HG03432 (cell line): ENCODE measurements at regions not wholly inside any gene's neighbourhood (a gene's known extent, or its start where the extent isn't known, plus 50 kb on each side); places are given as distances from the start of the nearest gene placed in this dataset.

Experiments
- ATAC-seq: cut with Tn5 transposase; IDR thresholded peaks from one replicate; pipeline ENCODE4 v1.9.1; 2021; ENCODE audit warnings: mild to moderate bottlenecking, moderate library complexity; ENCODE audit not compliant: unreplicated experiment

DNA sequence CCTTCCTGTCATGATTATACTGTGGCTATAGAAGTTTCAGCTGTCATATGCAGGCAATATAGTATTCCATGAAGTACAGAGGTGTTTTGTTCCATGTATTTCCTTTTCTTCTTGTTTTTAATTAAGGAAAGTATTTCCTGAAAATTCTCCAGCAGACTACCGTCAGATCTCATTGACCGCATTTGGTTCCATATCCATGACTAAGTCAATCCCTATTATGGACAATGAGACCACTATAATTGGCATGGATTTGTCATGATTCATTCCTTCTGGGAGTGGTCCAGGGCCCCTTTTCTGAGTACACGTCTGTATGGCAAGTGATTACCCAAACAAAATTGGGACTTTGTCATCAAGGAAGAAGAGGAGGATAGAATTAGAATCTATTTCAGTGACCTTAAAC, 283.2 kb upstream of the CLINT1 start:
- ATAC-seq, result no peak

DNA sequence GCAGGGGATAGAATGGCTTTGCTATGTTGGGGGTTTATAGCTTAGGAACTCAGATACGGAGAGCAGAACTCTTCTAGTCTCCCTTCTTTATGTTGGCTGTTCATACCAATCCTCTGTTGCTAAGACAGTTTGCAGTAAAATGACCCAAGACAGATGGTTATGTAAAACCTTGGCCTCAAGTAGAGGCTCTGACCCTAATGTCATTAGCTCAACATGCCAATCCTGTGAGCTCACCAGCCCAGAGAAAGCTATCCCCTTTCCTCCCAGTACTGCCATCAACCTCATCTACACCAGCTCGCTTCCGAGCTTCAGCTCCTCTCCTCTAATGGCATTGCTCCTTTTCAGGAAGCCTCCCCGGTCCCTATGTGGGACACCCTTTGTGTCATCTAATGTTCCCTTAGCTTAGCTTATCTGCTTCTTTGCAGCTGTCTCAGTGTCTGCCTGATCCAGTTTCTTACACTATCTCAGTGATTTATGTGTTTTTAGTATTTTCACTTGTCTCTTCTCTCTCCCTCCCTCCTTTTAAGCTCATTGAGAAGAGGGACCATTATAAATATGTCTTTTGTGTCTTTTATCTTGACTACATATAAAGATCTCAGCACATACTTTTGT, 281.3 kb upstream of the CLINT1 start:
- no peak for ATAC-seq

DNA sequence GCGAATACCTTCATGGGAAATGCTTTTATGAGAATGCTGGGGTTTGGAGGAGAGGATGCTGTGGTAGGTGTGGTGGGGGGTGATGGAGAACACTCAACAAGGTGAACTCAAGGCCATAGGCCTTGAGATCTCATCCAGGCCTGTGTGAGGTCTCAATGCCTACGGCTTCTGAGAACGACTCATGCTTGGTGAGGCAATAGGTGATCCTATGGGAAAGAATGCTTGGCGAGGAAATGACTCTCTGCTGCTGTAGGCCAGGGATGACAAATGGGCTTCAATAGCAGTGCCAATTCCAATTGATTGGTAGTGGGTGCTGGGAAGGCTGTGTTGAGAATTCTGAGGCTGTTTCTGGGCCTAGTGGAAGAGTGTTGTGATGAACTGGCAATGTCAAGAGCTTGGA, 280.2 kb upstream of the CLINT1 start:
- no peak for ATAC-seq

DNA sequence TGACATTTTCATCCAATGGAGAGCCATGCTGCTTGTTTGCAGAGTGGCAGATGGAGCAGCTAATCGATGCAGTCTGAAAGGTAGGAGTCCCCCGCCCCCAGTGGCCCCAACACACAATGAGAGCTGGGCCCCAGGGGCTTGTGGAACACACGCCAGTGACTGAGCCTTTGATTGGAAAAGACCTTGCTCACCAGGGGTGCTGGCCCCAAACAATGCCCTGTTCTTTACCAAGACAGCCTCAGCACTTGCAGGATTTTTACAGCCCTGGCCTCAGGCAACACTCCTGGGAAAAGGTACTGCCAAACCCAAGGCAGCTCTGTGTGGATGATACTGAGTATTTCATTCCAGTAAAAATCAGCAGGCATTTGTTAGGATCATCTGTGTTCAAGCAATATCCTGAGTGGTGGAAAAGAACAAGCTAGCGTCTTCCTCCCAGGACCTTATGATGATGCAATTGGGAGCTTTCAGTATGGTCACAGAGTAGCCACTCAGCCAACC, 276.8 kb upstream of the CLINT1 start:
- ATAC-seq, result no peak

DNA sequence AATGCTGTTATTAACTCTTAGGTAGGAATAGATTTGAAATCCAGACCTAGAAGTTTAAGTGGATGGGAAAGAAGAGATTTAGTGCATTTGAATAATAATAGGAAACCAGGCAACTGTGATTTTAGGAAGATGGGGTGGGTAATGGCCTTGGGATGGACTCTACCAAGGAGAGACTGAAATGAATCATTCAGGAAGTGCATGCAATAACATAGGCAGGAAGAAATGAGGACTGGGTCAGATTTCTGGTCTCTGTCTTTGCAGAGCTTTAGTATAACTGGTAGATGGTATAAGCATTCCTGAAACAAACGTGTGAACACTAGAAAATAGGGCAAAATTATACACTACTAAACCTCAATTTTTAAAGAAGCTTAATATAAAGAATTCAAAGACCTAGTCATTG, 274.4 kb upstream of the CLINT1 start:
- ATAC-seq, result no peak

DNA sequence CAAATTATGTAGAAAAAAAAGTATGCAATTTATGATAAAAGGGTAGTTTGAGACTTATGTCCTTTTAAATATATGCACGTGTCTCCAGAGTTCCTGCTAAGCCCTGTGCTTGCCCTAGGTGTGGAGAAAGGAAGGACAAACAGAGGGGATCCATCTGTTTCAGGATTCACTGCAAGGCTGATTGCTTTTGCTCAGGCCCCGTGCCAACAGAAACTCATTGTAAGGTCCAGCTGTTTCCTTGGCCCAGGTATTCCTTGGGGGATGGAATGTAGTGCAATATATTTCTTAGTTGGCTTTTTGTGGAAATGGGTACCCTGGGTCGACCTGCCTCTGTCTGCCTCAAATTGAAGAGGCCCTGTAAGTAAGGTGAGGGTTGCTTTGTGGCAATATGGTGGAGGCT, 268.6 kb upstream of the CLINT1 start:
- no peak for ATAC-seq

DNA sequence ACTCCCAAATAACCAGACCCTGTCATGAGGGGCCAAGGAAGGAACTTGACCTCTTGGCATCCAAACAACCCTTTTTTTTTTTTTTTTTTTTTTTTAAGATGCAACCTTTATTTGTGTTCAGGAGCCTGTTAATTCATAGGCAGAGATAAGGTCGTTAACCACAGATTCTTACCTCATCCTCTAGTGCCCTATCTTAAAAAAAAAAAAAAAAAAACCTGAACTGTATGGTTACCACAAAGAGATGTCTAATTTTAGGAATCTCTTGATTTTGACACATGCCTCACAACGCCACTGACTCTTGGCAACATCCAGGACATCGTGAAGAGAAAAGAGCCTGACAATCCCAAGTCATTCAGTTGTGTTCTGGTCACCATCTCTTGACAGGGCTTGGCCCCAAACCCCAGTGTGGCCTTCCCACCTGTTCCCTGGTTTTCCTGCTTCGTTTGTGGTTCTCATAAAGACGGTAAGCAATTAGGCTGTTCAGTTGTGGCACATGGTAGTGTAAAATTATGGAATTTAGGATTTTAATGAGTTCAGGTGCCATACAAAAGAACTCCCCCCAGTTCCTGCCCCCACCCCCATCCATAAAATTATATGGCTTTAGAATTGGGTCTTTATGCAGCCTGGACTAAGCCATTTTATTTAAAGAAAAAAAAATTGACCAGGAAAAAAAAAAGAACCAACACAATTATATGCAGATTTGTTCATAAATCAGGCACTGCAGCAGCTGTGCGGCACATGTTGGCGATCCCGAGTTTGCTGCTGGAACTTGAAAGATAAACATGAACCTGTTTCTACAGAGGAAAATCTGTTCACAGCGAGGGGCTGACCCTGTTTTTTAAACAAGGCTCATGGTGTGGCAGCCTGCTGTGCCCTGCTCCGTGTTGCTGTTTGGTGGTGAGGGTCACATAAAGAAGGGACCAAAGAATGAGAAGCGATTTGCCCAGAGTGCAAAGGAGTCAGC, 267.8 kb upstream of the CLINT1 start:
- ATAC-seq, result no peak

DNA sequence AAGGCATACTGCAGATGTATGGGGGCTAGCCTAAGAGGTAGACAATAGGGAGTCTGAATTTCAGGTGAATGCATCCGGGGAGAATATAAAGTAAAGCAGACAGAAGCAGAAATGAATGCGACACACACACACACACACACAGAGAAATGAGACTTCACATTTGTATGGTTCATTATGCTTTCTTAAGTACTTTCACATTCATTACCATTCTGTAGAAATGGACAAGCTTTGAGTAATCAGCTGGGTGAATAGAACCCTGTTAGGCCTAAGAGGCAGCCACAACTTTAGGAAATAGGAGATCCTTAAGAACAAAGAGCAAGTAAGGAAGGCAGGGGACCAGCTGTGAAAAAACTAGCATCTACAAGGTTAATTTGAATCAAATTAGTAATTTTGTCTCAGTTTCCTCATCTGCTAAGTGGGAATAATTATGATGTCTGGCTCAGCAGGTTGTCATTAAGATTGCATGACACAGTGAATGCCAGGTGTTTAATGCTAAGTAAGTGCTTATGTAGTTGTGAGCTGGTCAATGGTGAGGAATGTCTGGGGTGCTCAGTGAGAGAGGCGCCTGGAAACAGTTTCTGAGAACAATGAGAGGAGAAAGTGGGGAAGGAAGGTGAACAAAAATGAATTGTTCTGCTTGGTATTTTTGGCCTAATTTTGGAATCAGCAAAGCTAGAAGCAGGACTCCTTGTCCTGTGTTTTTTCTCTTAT, 265.8 kb upstream of the CLINT1 start:
- no peak for ATAC-seq

DNA sequence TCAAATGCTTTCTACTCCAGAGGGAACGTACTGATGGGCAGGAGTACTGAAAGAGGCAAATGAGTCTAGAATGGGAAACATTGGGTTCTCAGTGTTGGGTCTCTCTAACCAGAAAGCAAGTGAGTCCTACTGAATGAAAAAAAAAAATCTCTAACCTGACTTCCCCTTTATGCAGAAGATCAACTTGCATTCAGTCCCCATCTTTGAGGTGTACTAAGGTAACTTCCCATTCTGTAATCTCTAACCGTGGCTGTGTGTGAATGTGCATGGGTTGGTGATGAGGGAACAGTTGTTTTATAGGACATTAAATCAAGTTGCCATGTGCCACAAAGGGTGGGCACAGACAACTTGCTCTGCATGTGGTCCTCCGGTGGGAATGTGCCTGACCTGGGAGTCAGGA, 264.6 kb upstream of the CLINT1 start:
- ATAC-seq, result no peak

DNA sequence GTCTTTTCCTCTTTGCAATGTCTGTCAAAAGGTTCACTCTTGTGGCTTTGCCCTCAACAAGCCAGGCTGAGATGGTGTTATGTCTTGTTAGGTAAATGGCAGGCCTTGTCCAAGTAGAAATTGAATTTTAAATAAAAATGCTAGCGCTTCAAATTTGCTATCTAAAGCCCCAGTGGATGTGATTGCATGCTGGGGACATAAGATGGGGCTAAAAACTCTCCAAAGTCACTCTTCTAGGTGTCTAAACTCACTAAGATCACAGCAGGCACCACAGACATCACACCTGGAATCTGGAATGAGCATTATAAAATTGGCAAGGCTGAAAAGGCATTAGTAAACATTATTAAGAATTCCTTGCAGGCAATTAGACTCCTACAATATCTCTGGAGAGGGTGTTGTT, 262.7 kb upstream of the CLINT1 start:
- ATAC-seq, result no peak

DNA sequence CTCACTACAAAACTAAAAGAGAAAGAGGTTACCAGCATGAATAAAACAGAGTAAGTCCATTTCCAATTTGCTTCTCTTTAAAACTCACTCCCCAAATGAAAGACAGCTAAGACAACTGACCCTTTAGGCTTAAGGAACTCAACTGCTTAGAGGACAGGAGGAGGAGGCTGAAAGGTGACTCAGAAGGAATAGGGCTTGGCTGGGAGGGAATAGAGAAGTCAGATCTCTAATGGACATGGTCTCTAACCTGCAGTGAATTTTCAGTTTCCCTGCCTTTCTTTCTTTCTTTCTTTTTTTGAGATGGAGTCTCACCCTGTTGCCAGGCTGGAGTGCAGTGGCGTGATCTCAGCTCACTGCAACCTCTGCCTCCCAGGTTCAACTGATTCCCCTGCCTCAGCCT, 261.8 kb upstream of the CLINT1 start:
- no peak for ATAC-seq

DNA sequence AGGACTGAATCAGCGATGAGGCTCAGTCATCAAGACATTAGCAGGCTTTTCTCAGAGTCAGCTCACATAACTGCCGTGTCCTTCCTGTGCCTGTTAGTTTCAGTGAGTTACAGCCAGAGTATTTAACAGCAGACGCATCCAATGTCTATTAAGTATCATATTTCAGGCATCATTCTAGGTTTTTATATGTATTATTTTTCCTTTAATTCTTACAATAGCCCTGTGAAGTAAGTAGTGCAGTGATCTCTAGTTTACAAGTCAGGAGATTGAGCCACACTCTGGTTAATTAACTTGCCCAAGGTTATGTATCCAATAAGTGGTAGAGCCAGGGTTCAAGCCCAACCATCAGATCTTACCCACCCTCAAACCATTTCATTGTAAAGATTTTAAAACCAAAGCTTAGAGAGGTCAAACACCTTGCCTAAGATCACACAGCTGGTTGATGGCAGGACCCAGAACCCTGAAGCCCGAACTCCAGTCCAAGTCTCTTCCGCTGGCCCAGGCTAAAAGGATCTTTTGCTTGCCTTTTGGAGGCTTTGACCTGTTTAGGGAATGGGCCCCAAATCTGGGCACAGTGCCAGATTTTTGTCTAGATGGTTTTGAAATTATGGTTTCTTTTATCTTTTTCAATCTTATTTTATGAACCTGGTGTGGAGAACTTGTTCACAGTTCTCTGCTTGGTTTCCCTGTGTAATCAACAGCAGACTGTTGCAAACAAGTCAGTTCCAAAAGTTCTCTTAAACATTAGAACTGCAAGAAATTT, 261.2 kb upstream of the CLINT1 start:
- ATAC-seq, result no peak

DNA sequence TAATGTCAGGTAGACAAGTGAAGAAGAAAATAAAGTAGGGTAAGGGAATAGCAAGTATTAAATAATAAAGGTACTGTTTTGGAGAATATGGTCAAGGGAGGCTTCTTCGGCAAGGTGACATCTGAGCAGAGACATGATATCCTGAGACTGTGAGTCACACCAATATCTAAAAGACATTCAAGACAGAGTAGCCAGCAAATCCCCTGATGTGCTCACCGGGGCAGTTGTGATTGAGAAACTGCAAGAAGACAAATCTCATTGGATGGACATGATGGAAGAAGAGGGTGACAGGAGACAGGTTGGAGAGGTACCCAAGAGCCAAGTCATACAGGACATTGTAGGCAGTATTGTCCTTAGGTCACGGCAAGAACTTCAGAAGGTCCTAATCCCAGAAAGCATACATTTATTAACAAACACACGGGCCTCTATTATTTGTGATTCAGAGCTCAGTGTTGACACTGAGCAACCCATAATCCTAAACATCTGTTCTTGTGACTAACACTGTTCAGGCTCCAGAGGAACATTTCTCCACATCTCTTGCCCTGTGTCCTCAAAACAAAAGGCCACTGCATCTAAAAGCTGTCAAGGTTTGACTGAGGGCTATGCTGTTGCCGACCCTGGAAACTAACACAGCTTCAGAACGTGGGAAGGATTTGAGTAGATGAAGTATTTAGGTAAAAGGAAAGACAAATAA, 258.7 kb upstream of the CLINT1 start:
- ATAC-seq, result no peak

DNA sequence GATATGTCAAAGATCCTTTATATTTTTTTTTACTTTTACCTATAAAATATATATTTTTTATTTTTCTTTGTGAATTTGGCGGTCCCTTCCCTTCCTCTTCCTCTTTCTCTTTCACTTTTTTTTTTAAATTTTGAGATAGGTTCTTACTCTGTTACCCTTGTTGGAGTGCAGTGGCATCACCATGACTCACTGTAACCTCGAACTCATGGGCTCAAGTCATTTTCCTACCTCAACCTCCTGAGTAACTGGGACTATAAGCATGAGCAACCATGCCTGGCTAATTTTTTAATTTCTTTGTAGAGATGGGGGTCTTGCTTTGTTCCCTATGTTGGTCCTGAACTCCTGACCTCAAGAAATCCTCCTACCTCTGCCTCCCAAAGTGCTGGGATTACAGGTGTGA, 258.0 kb upstream of the CLINT1 start:
- ATAC-seq, result no peak

DNA sequence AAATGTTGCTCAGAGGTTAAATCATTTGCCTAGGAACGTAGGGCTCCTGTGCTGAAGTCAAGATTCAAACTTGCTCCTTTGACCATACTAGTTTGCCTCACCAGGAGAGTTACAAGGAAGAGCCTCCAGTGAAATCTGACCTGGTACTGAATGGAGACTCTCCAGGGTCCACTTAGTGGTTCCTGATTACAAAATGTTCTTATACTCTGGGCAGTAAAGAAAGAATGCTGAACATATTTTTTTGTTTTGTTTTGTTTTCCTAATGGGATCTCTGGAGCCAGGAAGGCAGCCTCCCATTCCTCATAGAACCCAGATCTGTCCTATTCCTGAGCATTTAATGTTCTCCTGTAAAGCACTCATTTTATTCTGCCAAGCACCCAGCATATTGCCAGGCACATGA, 256.5 kb upstream of the CLINT1 start:
- ATAC-seq, result no peak

DNA sequence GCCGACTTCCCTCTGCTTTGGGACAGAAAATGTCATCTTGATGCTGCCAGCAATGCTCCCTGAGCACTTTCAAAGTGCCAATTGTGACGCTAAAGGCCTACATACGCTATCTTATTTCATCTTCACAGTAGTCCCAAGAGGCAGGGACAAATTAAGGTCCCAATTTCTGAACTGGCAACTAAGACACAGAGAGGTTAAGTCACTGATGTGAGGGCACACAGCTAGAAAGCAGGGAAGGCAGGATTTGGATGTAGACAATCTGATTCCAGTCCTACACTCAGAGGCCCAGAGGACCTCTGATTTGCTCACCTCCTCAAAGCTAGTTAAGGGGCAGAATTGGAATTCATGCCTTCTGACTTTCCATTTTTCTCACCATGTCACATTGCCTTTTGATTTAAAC, 249.2 kb upstream of the CLINT1 start:
- no peak for ATAC-seq

DNA sequence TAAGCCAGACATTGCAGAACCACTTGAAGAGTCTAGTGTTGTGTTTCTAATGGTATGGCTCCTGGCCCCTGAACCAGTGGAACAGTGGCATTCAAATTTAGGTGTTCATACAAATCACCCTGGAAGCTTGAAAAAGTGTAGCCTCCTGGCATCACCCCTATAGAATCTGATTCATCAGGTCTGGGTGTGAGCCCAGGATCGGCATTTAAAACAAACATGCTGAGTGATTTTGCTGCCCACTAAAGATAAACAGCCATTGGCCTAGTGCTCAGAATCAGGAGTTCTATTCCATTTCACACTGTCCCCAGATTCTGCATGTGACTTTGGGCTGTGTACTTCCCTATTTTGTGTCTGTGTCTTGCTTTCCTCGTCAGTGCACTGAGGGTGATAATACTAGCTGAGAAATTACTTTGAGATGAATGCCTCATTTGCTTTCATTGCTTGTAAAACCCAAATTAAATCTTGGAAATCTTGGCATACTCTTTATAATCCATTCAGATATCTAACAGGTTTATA, 241.5 kb upstream of the CLINT1 start:
- no peak for ATAC-seq

DNA sequence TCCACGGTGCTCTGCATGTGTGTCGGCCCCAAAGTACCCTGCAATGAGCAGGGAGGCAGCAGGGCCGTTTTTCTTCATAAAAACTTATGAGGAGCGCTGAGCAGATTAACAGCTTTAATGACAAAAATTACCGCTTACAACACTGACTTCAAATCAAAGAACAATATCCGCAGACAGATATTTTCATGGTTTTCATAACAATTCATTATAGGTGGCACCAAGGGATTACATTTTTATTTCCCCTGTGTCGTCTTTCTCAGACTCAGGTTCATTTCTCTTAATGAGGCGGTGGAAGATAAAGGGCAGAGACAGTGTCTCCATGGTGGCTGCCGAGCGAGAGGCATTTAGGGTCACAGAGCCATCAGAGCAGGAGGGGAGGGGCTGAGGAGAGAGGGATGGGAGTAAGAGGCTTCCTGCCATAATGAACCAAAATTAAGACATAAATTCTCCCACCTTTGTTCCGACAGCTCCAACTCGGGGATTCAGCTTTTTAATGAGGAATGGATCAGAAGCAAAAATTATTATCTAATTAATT, 240.7 kb upstream of the CLINT1 start:
- ATAC-seq, result no peak

DNA sequence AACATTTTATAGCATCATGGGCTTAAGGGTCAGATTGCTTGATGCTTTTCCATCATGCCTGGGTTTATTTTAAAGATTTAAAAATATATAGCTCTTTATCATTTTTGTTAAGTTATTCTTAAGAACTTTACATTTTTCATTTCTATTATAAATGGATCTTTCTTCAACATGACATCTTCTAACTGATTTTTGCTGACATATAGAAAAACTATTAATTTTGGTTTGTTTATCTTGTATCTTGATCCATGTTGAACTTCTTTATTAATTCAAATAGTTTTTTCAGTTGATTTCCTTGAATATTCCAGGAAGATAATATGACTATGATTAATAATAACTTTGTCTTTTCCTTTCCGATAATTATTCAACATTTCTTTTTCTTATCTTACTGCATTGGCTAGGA, 237.9 kb upstream of the CLINT1 start:
- no peak for ATAC-seq

DNA sequence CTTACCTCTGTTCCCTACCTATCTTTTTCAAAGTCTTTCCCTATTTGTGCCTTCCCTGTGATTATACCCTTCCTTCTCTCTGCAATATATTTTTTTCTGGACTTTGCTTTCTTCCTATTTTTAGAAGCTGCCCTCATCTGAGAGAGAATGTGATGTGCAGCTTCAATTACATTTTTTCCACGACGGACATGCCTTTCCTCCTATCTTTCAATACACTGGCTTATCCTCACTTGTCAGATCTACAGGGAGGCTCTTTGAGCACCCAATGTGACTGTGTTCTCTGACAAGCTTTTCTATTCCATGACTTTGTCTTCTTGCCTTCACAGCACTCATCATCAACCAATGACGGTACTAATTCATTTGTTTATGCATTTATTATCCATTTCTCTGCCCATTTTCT, 227.9 kb upstream of the CLINT1 start:
- ATAC-seq, result no peak
